ENCODE measurements at regions not wholly inside any gene's neighbourhood (a gene's known extent, or its start where the extent isn't known, plus 50 kb on each side); places are given as distances from the start of the nearest gene placed in this dataset.

- no peak for TF ChIP-seq CTCF (IDR thresholded peaks at IDR 0.05; ENCODE audit: control extremely low read depth in 1 of 3, insufficient read depth in 1 of 3, low read depth in 1 of 3, low read length in 3 of 3)
- no peak for TF ChIP-seq ZNF274 (IDR thresholded peaks at IDR 0.05; ENCODE audit: borderline replicate concordance, extremely low read depth, low read length)
- no peak for TF ChIP-seq POLR2AphosphoS5 (IDR thresholded peaks at IDR 0.05; ENCODE audit: low read depth, low read length)
- no peak for TF ChIP-seq POLR2A (IDR thresholded peaks at IDR 0.05; ENCODE audit: control extremely low read depth in 1 of 2, low read depth in 2 of 2, low read length in 2 of 2)
These were observed 557.7 kb upstream of the NR3C2 start for GRCh38 chr4:148999924-149000323.

All from H1 (cell line).